GM12865 (cell line): ENCODE measurements at regions not wholly inside any gene's neighbourhood (a gene's known extent, or its start where the extent isn't known, plus 50 kb on each side); places are given as distances from the start of the nearest gene placed in this dataset.
A peak's percentile ranks its signal among the peaks of the same experiment; 100 is the strongest.

Experiments
- DNase-seq: peaks from one replicate; pipeline ENCODE4 v3.0.0; 2010; ENCODE audit warnings: low read depth
- H3K4me3 ChIP-seq: 2 replicates; pipeline ENCODE4 v1.5.1; 2011; ENCODE audit warnings: mild to moderate bottlenecking, low read depth, low read length, control low read depth
- CTCF ChIP-seq: IDR thresholded peaks from 2 replicates; pipeline ENCODE4 v1.5.1; 2011; ENCODE audit warnings: low read length, control low read depth, low read depth, inconsistent platforms; ENCODE audit not compliant: insufficient read depth; ENCODE audit errors: missing control alignments

- TF ChIP-seq CTCF = no peak
- no peak for DNase-seq
- H3K4me3 ChIP-seq = no peak overlapping the region
Observed at GRCh38 chr2:7278984-7279383, 361.8 kb downstream of the RNF144A start.

- no peak for TF ChIP-seq CTCF
- H3K4me3 ChIP-seq = no peak overlapping the region
- no peak for DNase-seq
Observed at GRCh38 chr2:7279421-7279949, 362.3 kb downstream of the RNF144A start.

GRCh38 chr2:7280790-7281189 is 363.6 kb downstream of the RNF144A start:
- peak; percentile 47 for DNase-seq
- H3K4me3 ChIP-seq = no peak overlapping the region
- no peak for TF ChIP-seq CTCF

GRCh38 chr2:7281231-7282201 is 364.3 kb downstream of the RNF144A start:
- DNase-seq = peak; percentile 69
- no peak for TF ChIP-seq CTCF
- H3K4me3 ChIP-seq = no peak overlapping the region

GRCh38 chr2:7286120-7286519 is 368.9 kb downstream of the RNF144A start:
- no peak for DNase-seq
- TF ChIP-seq CTCF = no peak
- H3K4me3 ChIP-seq = no peak overlapping the region

- DNase-seq = peak; percentile 29
- H3K4me3 ChIP-seq = no peak overlapping the region
- no peak for TF ChIP-seq CTCF
Observed at GRCh38 chr2:7288484-7288883, 371.3 kb downstream of the RNF144A start.
